Endometrium (tissue), 2 donors: ENCODE measurements at regions not wholly inside any gene's neighbourhood (a gene's known extent, or its start where the extent isn't known, plus 50 kb on each side); places are given as distances from the start of the nearest gene placed in this dataset.

Source experiments
- FAIRE-seq: peaks from 2 replicates; lab custom pipeline; 2012; peaks lifted over from hg19 to GRCh38; lab: Jason Lieb, UNC
- donor health status: control.
- donor health status: control.

- no peak for FAIRE-seq
Observed at GRCh38 chr1:69451196-69451595, 116.5 kb upstream of the LRRC7 start.

- FAIRE-seq = no peak
Observed at GRCh38 chr1:69455718-69456117, 112.0 kb upstream of the LRRC7 start.

DNA sequence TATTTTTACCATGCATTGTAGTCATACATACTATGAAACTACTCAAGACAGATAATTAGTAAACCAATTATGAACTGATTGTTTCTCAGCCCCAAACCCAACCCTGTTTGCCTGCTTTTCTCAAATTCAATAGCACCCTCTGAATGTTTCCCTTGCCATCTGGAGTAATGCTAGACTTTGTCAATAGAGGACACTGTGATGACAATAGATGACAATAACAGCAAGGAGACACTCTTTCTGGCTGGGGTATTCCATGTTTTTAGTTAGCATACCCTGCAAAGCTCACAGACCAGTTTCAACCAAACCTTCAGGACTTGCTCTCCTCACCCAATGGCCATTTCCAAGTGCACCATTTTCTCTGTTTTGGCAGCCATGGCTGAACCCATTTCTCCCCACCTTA lies 108.5 kb upstream of the LRRC7 start:
- no peak for FAIRE-seq

DNA sequence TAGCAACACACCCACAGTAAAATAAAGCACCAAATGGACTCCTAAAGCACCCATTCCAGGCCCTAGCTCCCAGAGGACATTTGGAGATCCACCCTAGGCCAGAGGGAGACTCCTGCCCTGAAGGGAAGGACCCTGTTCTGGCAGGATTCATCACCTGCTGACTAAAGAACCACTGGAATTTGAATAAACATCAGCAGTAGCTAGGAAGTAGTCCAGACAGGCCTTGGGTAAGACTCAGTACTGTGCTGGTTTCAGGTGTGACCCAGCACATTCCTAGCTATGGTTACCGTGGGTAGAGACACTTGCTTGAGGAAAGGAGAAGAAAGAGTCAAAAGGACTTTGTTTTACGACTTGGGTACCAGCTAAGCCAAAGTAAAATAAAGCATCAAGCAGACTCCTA lies 92.7 kb upstream of the LRRC7 start:
- FAIRE-seq = no peak

DNA sequence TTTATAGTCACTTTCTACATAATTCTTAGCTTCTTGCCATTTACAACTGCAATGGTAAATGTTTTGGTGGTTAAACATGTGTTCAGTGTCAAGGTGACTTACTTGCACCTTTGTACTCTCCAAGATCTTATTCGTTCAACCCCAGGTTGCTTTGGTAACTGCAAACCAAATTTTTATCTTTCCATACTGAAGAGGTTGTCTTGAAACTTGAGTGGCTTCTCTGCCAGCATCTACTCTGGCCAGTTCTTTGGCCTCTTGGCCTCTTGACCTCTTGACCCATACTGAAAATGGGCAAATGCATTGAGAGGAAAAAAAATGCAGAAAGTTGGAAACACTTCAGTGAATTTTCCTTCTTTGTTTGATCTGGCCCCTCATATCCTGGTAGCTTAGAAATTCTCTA lies 88.0 kb upstream of the LRRC7 start:
- no peak for FAIRE-seq

GRCh38 chr1:69483246-69483645 lies 84.5 kb upstream of the LRRC7 start:
- no peak for FAIRE-seq

DNA sequence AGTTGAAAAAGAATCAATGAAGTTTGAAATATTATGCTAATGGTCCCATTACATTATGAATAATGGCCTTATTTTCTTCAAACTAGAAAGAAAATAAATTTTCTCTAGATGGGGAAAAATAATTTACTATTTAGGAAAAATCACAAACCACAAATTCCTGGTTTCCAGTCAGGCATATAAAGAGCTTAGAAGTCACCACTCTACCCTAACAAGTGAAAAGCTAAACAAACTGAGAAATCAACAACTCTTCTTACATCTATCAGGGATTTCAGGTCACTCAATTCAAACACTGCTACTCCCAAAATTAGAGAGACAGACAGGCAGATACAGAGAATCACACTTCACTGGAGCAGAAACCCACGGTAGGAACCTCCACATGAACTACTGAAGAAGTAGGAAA lies 82.1 kb upstream of the LRRC7 start:
- FAIRE-seq = no peak

DNA sequence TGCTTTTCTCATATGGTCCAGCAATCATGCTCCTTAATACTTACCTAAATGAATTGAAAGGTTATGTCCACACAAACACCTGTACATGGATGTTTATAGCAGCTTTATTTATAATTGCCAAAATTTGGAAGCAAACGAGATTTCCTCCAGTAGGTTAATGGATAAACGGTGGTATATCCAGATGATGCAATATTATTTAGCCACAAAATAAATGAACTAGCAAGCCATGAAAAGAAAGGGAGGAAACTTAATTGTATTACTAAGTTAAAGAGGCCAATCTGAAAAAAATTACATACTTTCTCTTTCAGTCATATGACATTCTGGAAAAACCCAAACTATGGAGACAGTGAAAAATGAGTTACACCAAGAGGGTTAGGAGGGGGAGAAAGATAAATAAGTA lies 76.3 kb upstream of the LRRC7 start:
- no peak for FAIRE-seq

DNA sequence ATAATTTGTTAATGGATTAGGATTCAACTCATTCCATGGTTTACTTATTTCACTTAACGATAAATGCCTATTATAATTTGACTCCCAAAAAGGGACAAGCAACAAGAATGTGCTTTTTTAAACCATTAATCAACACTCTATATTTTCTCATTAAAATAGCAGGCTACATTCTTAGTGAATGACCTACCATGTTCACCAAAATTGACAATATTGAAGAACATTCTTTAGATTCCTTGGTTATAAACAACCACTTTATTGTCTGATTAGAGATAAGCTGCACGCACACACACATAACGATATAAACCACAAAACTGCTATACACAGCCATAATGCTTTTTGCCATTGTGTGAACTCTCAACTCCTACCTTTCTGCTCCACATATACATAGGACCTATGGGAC lies 75.4 kb upstream of the LRRC7 start:
- no peak for FAIRE-seq

GRCh38 chr1:69494221-69494620 lies 73.5 kb upstream of the LRRC7 start:
- no peak for FAIRE-seq

- no peak for FAIRE-seq
Observed at GRCh38 chr1:69497441-69498221, 70.1 kb upstream of the LRRC7 start.

GRCh38 chr1:69498711-69499110 lies 69.0 kb upstream of the LRRC7 start:
- peak; percentile 54 for FAIRE-seq

- FAIRE-seq = no peak
Observed at GRCh38 chr1:69499203-69499803, 68.4 kb upstream of the LRRC7 start.

GRCh38 chr1:69502991-69503390 lies 64.7 kb upstream of the LRRC7 start:
- no peak for FAIRE-seq

- no peak for FAIRE-seq
Observed at GRCh38 chr1:69504730-69505252, 62.9 kb upstream of the LRRC7 start.

DNA sequence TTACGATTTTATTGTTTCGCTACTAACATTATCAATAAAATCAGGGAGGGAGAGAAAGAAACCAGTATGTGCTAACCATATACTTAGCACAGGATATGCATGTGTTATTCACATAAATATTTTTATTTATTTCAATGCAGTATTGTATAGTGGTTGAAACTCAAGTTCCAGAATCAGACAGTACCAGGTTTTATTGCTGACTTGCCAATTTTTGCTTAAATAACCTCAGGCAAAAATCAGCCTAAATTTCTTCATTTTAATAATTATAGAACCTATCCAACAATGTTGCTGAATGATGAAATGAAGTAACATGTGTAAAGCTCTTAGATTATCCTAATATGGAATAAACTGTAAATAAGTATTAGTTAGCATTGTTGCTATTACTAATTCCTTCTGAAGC lies 61.4 kb upstream of the LRRC7 start:
- no peak for FAIRE-seq

DNA sequence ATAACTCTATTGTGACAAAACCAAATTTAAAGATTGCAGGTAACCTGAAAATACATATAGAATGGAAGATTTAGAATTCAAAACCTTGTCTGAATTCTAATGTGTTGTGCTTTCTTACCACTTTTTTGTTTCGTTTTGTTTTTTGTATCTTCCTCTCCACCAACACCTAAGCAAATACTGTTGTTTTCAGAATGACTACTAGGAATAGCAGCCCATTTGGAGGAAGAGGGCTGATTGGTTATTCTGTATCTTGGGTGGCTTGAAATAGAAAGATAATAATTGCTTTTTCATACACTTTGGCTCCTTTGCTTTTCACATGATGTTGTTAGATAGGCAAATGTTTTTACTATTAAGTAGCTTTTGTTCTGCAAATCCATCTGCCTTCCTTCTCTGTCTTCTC lies 61.0 kb upstream of the LRRC7 start:
- FAIRE-seq = no peak

GRCh38 chr1:69510026-69510425 lies 57.7 kb upstream of the LRRC7 start:
- no peak for FAIRE-seq

- peak; percentile 98 for FAIRE-seq
Observed at GRCh38 chr1:69511426-69512192, 56.1 kb upstream of the LRRC7 start.

DNA sequence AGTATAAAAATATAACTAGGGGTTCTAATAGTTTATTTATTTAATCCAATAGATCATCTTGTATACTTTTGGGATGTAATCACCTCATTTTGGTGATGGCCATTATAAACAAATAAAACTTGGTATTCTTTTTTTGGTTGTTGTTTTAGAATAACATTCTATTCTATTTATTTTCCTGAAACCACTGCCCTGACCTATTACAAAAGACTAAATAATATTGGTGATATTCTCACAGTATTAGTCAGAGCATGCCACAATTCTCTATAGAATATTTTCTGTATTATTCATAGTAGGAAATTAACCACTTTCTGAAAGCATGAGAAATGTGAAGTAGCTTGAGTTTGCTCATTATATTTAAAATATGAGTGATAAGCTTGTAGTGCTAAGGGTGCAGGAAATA lies 54.1 kb upstream of the LRRC7 start:
- FAIRE-seq = no peak
